ENCODE measurements at regions not wholly inside any gene's neighbourhood (a gene's known extent, or its start where the extent isn't known, plus 50 kb on each side); places are given as distances from the start of the nearest gene placed in this dataset.

- Histone ChIP-seq H3K27ac (ENCODE audit: low read depth, low read length) (no peak overlapping the region), H3K4me2 (ENCODE audit: insufficient read depth, low read length) (no peak overlapping the region), H3K4me3 (ENCODE audit: insufficient read depth, low read length) (no peak overlapping the region), H3K27me3 (ENCODE audit: insufficient read depth, low read length) (no peaks in the 10 kb centered on the region), H3K79me2 (ENCODE audit: insufficient read depth, low read length) (no peaks in the 10 kb centered on the region), H3K4me1 (ENCODE audit: insufficient read depth, low read length) (no peaks in the 10 kb centered on the region), H3K9me3 (ENCODE audit: low read depth, low read length) (no peaks in the 10 kb centered on the region), H2AFZ (ENCODE audit: low read length) (no peak overlapping the region), H4K20me1 (ENCODE audit: insufficient read depth, low read length) (no peaks in the 10 kb centered on the region), H3K36me3 (ENCODE audit: insufficient read depth, low read length) (no peaks in the 10 kb centered on the region)
- DNase-seq (ENCODE audit: insufficient read length, low spot score, missing footprints): no peak
- TF ChIP-seq CTCF (IDR thresholded peaks at IDR 0.05; ENCODE audit: extremely low read depth, low read depth, low read length): no peak
Measured at GRCh38 chr5:166398131-166398530, 1893.3 kb upstream of the WWC1 start.

- H4K20me1 ChIP-seq (ENCODE audit: insufficient read depth, low read length): no peaks in the 10 kb centered on the region
- no peak overlapping the region for H3K27ac ChIP-seq (ENCODE audit: low read depth, low read length)
- no peaks in the 10 kb centered on the region for H3K36me3 ChIP-seq (ENCODE audit: insufficient read depth, low read length)
- no peak overlapping the region for H2AFZ ChIP-seq (ENCODE audit: low read length)
- DNase-seq (ENCODE audit: insufficient read length, low spot score, missing footprints): no peak
- no peak for TF ChIP-seq CTCF (IDR thresholded peaks at IDR 0.05; ENCODE audit: extremely low read depth, low read depth, low read length)
- no peaks in the 10 kb centered on the region for H3K79me2 ChIP-seq (ENCODE audit: insufficient read depth, low read length)
- no peaks in the 10 kb centered on the region for H3K4me1 ChIP-seq (ENCODE audit: insufficient read depth, low read length)
- no peak overlapping the region for H3K4me2 ChIP-seq (ENCODE audit: insufficient read depth, low read length)
- H3K9me3 ChIP-seq (ENCODE audit: low read depth, low read length): no peaks in the 10 kb centered on the region
- no peak overlapping the region for H3K4me3 ChIP-seq (ENCODE audit: insufficient read depth, low read length)
- H3K27me3 ChIP-seq (ENCODE audit: insufficient read depth, low read length): no peaks in the 10 kb centered on the region
Measured at GRCh38 chr5:166399781-166400180, 1891.7 kb upstream of the WWC1 start.

GRCh38 chr5:166401391-166401790 is 1890.1 kb upstream of the WWC1 start:
- no peak overlapping the region for H3K4me3 ChIP-seq (ENCODE audit: insufficient read depth, low read length)
- H3K36me3 ChIP-seq (ENCODE audit: insufficient read depth, low read length): no peaks in the 10 kb centered on the region
- H3K27ac ChIP-seq (ENCODE audit: low read depth, low read length): no peak overlapping the region
- no peaks in the 10 kb centered on the region for H4K20me1 ChIP-seq (ENCODE audit: insufficient read depth, low read length)
- no peak for TF ChIP-seq CTCF (IDR thresholded peaks at IDR 0.05; ENCODE audit: extremely low read depth, low read depth, low read length)
- H3K9me3 ChIP-seq (ENCODE audit: low read depth, low read length): no peaks in the 10 kb centered on the region
- no peaks in the 10 kb centered on the region for H3K79me2 ChIP-seq (ENCODE audit: insufficient read depth, low read length)
- H2AFZ ChIP-seq (ENCODE audit: low read length): no peak overlapping the region
- peak; percentile 4 for DNase-seq (ENCODE audit: insufficient read length, low spot score, missing footprints)
- no peaks in the 10 kb centered on the region for H3K27me3 ChIP-seq (ENCODE audit: insufficient read depth, low read length)
- no peak overlapping the region for H3K4me2 ChIP-seq (ENCODE audit: insufficient read depth, low read length)
- H3K4me1 ChIP-seq (ENCODE audit: insufficient read depth, low read length): no peaks in the 10 kb centered on the region

GRCh38 chr5:166412191-166412590 is 1879.3 kb upstream of the WWC1 start:
- no peak for DNase-seq (ENCODE audit: insufficient read length, low spot score, missing footprints)
- TF ChIP-seq CTCF (IDR thresholded peaks at IDR 0.05; ENCODE audit: extremely low read depth, low read depth, low read length): no peak
- Histone ChIP-seq H2AFZ (ENCODE audit: low read length) (no peak overlapping the region), H3K9me3 (ENCODE audit: low read depth, low read length) (no peaks in the 10 kb centered on the region), H3K4me2 (ENCODE audit: insufficient read depth, low read length) (no peak overlapping the region), H3K36me3 (ENCODE audit: insufficient read depth, low read length) (no peaks in the 10 kb centered on the region), H3K4me1 (ENCODE audit: insufficient read depth, low read length) (no peaks in the 10 kb centered on the region), H3K27ac (ENCODE audit: low read depth, low read length) (no peak overlapping the region), H3K4me3 (ENCODE audit: insufficient read depth, low read length) (no peak overlapping the region), H4K20me1 (ENCODE audit: insufficient read depth, low read length) (no peaks in the 10 kb centered on the region), H3K27me3 (ENCODE audit: insufficient read depth, low read length) (no peaks in the 10 kb centered on the region), H3K79me2 (ENCODE audit: insufficient read depth, low read length) (no peaks in the 10 kb centered on the region)
